ENCODE measurements at regions not wholly inside any gene's neighbourhood (a gene's known extent, or its start where the extent isn't known, plus 50 kb on each side); places are given as distances from the start of the nearest gene placed in this dataset.

- TF ChIP-seq CTCF (conservative IDR thresholded peaks at IDR 0.05) (no peak), EZH2 (IDR thresholded peaks at IDR 0.05; ENCODE audit: low read depth) (no peak)
Measured at GRCh38 chr2:126751477-126751876, 95.5 kb downstream of the GYPC start.

Data from PC-9 (cell line).